K562 (cell line): ENCODE measurements at regions not wholly inside any gene's neighbourhood (a gene's known extent, or its start where the extent isn't known, plus 50 kb on each side); places are given as distances from the start of the nearest gene placed in this dataset.
A peak's percentile ranks its signal among the peaks of the same experiment; 100 is the strongest.

Source experiments
- ATAC-seq: fragments of 200-7000 bp; cut with Tn5 transposase; 3 replicates; pipeline ENCODE4 v1.9.1; 2020; ENCODE audit warnings: moderate library complexity
- BruUV-seq: library from RNA; stranded (reverse); fragments of 400-500 nt; replicated peaks from 2 replicates; lab custom pipeline; 2021; lab: Mats Ljungman, UMichigan
- CTCF ChIA-PET: fragments of 300-600 bp; formaldehyde crosslinking; extraction: SDS; loops from one replicate; lab custom pipeline; 2021; ENCODE audit warnings: low intra/inter-chr PET ratio; lab: Yijun Ruan, JAX
- POLR2A ChIA-PET: fragments of 300-600, 350-650 bp; sonication (Branson Sonifier 250); formaldehyde crosslinking; extraction: SDS; loops from one replicate; lab custom pipeline; 2021; ENCODE audit warnings: antibody characterized with exemption, inconsistent platforms; lab: Yijun Ruan, JAX
- DNase-seq, 4 experiments: peaks; one replicate each; pipeline versions ENCODE4 v3.0.0 to v3.0.0-alpha.2; 2011 to 2018; ENCODE audit warnings: low spot score in 3 of 4, mixed read lengths in 3 of 4; ENCODE audit errors: extremely low read depth in 1 of 4
- FAIRE-seq: peaks from 2 replicates; lab custom pipeline; 2011; peaks lifted over from hg19 to GRCh38; lab: Jason Lieb, UNC
- H2AFZ ChIP-seq: 2 replicates; pipeline ENCODE4 v1.6.0; 2011; ENCODE audit warnings: low read depth, low read length, control low read depth, inconsistent platforms
- H3K27ac ChIP-seq: fragments of 200-600 bp; 3 replicates; pipeline ENCODE4 v1.8.0; 2011; ENCODE audit warnings: low read depth, mild to moderate bottlenecking, control low read depth, inconsistent platforms, low read length, moderate library complexity, mixed read lengths; ENCODE audit errors: extremely low read depth
- H3K27me3 ChIP-seq, 2 experiments: fragments of 300-600 bp in 1 of 2; 2 replicates in 1 of 2; 3 replicates in 1 of 2; pipeline versions ENCODE4 v1.6.0 to v1.8.0; 2011; ENCODE audit warnings: inconsistent platforms in 2 of 2, low read length in 2 of 2, mild to moderate bottlenecking in 1 of 2, mixed read lengths in 1 of 2, moderate library complexity in 1 of 2; ENCODE audit not compliant: control insufficient read depth in 2 of 2, insufficient read depth in 2 of 2
- H3K36me3 ChIP-seq: fragments of 300-600 bp; 3 replicates; pipeline ENCODE4 v1.8.0; 2011; ENCODE audit warnings: mild to moderate bottlenecking, low read length, inconsistent platforms; ENCODE audit not compliant: control insufficient read depth, insufficient read depth
- H3K4me1 ChIP-seq, 2 experiments: fragments of 200-600 bp in 1 of 2; replicated peaks in 1 of 2; 2 replicates in 1 of 2; 3 replicates in 1 of 2; pipeline versions ENCODE4 v1.5.1 to v1.8.0; 2011; ENCODE audit warnings: inconsistent platforms in 2 of 2, low read length in 2 of 2, mild to moderate bottlenecking in 1 of 2, mixed read lengths in 1 of 2, moderate library complexity in 1 of 2; ENCODE audit not compliant: control insufficient read depth in 2 of 2, insufficient read depth in 2 of 2
- H3K4me2 ChIP-seq: 2 replicates; pipeline ENCODE4 v1.6.1; 2011; ENCODE audit warnings: low read length, control low read depth, inconsistent platforms, mixed read lengths; ENCODE audit not compliant: insufficient read depth
- H3K4me3 ChIP-seq: fragments of 200-600 bp; sonication (generic), shearing (Covaris generic); 2 replicates; pipeline ENCODE4 v1.5.1; 2016; ENCODE audit warnings: control low read depth, inconsistent platforms
- H3K79me2 ChIP-seq: fragments of 200-600 bp; 3 replicates; pipeline ENCODE4 v1.8.0; 2011; ENCODE audit warnings: low read length, inconsistent platforms; ENCODE audit not compliant: control insufficient read depth, insufficient read depth
- H3K9ac ChIP-seq, 2 experiments: 2 replicates each; pipeline versions ENCODE4 v1.6.0 to v1.6.1; 2011; ENCODE audit warnings: low read depth in 2 of 2, low read length in 2 of 2, control low read depth in 1 of 2, inconsistent platforms in 1 of 2, mild to moderate bottlenecking in 1 of 2, mixed read lengths in 1 of 2; ENCODE audit not compliant: insufficient read depth in 1 of 2
- H3K9me1 ChIP-seq: one replicate; pipeline ENCODE4 v1.6.0; 2011; ENCODE audit warnings: inconsistent platforms, mild to moderate bottlenecking, low read length, moderate library complexity; ENCODE audit not compliant: control insufficient read depth, insufficient read depth
- H3K9me3 ChIP-seq: replicated peaks from 2 replicates; pipeline ENCODE4 v1.5.1; 2011; ENCODE audit warnings: low read depth, low read length, inconsistent platforms; ENCODE audit not compliant: control insufficient read depth, insufficient read depth
- H4K20me1 ChIP-seq: replicated peaks from 2 replicates; pipeline ENCODE4 v1.6.1; 2011; ENCODE audit warnings: low read length, inconsistent platforms, mixed read lengths; ENCODE audit not compliant: control insufficient read depth, insufficient read depth
- WGBS: fragments of 100-300 bp; shearing (Covaris generic); methylation state at CpG from one replicate; pipeline ENCODE4 v1.1.6; 2016; ENCODE audit warnings: low coverage, mixed read lengths; ENCODE audit not compliant: insufficient coverage; ENCODE audit errors: missing lambda C conversion rate; 5-methylcytosine and 5-hydroxymethylcytosine counted together
- in situ Hi-C: fragments of 300-500 bp; cut with MboI; formaldehyde crosslinking; loops from 4 replicates; pipeline ENCODE4 v1.15.0; 2018; ENCODE audit warnings: inconsistent platforms, mixed read lengths
- intact Hi-C: fragments of 100-400 bp; cut with micrococcal nuclease; formaldehyde crosslinking; loops from 2 replicates; pipeline ENCODE4 v1.14.2; 2022
- TF ChIP-seq, protein P1 (sequence below): fragments of 250-450 bp; sonication (Bioruptor Pico); IDR thresholded peaks from 2 replicates; pipeline ENCODE4 v1.4.0; 2020; ENCODE audit warnings: mild to moderate bottlenecking
- TF ChIP-seq, protein P2 (sequence below): fragments of 250-450 bp; sonication (Bioruptor Pico); IDR thresholded peaks from 2 replicates; pipeline ENCODE4 v1.5.0; 2022; ENCODE audit warnings: mild to moderate bottlenecking
- TF ChIP-seq, protein P3 (sequence below): fragments of 450-650 bp; IDR thresholded peaks from 2 replicates; pipeline ENCODE4 v1.6.1; 2016; ENCODE audit warnings: low read depth

DNA sequence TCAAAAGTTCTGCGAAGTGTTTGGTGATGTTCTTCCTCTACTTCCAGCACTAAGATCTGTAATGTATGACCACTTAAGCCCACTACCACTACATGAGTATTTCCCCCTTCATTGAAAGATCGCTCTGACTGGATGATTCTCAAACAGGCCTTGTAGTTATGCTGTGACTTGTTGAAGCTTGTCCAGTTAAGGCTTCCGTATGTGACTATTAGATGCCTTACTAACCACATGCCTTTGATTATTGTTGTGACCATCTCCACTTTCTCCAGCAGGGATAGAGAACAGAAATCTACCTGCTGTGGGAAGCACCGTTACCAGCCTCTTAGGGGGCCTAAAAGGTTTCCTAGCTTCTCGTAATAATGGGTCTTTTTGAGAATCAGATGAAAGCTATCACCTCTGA, 81.1 kb downstream of the NOC3L start:
- no peaks in the 10 kb centered on the region for H3K36me3 ChIP-seq
- no peaks in the 10 kb centered on the region for H3K9me1 ChIP-seq
- no peak overlapping the region for H3K9ac ChIP-seq
- ATAC-seq (no peak), FAIRE-seq (no peak), DNase-seq (no peak)
- no peak overlapping the region for H2AFZ ChIP-seq
- no TSS peak for BruUV-seq
- POLR2A ChIA-PET: no interaction called here
- CTCF ChIA-PET: no interaction called here
- no peak overlapping the region for H3K4me3 ChIP-seq
- H3K27ac ChIP-seq: no peak overlapping the region
- H3K27me3 ChIP-seq: no peaks in the 10 kb centered on the region; a peak in 1 of 5 replicates
- no peak overlapping the region for H3K4me2 ChIP-seq
- 2% methylated on average over 5 of the region's 5 CpGs for WGBS
- H3K79me2 ChIP-seq: no peaks in the 10 kb centered on the region
- in situ Hi-C loops (no loop called here), intact Hi-C loops (loop anchor here (2.0 kb wide), 2 partner anchors 39 to 163 kb away; no protein-coding TSS in a partner anchor)
- TF ChIP-seq, protein P1, sequence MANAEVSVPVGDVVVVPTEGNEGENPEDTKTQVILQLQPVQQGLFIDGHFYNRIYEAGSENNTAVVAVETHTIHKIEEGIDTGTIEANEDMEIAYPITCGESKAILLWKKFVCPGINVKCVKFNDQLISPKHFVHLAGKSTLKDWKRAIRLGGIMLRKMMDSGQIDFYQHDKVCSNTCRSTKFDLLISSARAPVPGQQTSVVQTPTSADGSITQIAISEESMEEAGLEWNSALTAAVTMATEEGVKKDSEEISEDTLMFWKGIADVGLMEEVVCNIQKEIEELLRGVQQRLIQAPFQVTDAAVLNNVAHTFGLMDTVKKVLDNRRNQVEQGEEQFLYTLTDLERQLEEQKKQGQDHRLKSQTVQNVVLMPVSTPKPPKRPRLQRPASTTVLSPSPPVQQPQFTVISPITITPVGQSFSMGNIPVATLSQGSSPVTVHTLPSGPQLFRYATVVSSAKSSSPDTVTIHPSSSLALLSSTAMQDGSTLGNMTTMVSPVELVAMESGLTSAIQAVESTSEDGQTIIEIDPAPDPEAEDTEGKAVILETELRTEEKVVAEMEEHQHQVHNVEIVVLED (CRISPR knock-in tag): no peak
- TF ChIP-seq, protein P2, sequence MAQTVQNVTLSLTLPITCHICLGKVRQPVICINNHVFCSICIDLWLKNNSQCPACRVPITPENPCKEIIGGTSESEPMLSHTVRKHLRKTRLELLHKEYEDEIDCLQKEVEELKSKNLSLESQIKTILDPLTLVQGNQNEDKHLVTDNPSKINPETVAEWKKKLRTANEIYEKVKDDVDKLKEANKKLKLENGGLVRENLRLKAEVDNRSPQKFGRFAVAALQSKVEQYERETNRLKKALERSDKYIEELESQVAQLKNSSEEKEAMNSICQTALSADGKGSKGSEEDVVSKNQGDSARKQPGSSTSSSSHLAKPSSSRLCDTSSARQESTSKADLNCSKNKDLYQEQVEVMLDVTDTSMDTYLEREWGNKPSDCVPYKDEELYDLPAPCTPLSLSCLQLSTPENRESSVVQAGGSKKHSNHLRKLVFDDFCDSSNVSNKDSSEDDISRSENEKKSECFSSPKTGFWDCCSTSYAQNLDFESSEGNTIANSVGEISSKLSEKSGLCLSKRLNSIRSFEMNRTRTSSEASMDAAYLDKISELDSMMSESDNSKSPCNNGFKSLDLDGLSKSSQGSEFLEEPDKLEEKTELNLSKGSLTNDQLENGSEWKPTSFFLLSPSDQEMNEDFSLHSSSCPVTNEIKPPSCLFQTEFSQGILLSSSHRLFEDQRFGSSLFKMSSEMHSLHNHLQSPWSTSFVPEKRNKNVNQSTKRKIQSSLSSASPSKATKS (CRISPR knock-in tag): no peak
- TF ChIP-seq, protein P3, sequence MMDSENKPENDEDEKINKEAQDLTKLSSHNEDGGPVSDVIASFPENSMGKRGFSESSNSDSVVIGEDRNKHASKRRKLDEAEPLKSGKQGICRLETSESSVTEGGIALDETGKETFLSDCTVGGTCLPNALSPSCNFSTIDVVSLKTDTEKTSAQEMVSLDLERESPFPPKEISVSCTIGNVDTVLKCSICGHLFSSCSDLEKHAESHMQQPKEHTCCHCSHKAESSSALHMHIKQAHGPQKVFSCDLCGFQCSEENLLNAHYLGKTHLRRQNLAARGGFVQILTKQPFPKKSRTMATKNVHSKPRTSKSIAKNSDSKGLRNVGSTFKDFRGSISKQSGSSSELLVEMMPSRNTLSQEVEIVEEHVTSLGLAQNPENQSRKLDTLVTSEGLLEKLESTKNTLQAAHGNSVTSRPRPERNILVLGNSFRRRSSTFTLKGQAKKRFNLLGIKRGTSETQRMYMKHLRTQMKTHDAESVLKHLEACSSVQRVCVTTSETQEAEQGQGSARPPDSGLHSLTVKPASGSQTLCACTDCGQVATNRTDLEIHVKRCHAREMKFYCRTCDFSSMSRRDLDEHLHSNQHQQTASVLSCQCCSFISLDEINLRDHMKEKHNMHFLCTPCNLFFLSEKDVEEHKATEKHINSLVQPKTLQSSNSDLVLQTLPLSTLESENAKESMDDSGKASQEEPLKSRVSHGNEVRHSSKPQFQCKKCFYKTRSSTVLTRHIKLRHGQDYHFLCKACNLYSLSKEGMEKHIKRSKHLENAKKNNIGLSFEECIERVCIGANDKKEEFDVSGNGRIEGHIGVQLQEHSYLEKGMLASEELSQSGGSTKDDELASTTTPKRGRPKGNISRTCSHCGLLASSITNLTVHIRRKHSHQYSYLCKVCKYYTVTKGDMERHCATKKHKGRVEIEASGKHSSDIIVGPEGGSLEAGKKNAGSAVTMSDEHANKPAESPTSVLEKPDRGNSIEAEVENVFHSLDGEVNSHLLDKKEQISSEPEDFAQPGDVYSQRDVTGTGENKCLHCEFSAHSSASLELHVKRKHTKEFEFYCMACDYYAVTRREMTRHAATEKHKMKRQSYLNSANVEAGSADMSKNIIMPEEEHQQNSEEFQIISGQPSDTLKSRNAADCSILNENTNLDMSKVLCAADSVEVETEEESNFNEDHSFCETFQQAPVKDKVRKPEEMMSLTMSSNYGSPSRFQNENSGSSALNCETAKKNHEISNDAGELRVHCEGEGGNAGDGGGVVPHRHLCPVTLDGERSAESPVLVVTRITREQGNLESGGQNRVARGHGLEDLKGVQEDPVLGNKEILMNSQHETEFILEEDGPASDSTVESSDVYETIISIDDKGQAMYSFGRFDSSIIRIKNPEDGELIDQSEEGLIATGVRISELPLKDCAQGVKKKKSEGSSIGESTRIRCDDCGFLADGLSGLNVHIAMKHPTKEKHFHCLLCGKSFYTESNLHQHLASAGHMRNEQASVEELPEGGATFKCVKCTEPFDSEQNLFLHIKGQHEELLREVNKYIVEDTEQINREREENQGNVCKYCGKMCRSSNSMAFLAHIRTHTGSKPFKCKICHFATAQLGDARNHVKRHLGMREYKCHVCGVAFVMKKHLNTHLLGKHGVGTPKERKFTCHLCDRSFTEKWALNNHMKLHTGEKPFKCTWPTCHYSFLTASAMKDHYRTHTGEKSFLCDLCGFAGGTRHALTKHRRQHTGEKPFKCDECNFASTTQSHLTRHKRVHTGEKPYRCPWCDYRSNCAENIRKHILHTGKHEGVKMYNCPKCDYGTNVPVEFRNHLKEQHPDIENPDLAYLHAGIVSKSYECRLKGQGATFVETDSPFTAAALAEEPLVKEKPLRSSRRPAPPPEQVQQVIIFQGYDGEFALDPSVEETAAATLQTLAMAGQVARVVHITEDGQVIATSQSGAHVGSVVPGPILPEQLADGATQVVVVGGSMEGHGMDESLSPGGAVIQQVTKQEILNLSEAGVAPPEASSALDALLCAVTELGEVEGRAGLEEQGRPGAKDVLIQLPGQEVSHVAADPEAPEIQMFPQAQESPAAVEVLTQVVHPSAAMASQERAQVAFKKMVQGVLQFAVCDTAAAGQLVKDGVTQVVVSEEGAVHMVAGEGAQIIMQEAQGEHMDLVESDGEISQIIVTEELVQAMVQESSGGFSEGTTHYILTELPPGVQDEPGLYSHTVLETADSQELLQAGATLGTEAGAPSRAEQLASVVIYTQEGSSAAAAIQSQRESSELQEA: peak; percentile 65
- H3K9me3 ChIP-seq: no peaks in the 10 kb centered on the region
- H3K4me1 ChIP-seq: no peaks in the 10 kb centered on the region
- no peaks in the 10 kb centered on the region for H4K20me1 ChIP-seq
